GM12878 (cell line): ENCODE measurements at regions not wholly inside any gene's neighbourhood (a gene's known extent, or its start where the extent isn't known, plus 50 kb on each side); places are given as distances from the start of the nearest gene placed in this dataset.

Source experiments
- ATAC-seq: fragments of 200-7000 bp; cut with Tn5 transposase; 3 replicates; pipeline ENCODE4 v1.9.1; 2020; ENCODE audit warnings: mild to moderate bottlenecking, moderate library complexity
- BruUV-seq: library from RNA; stranded (reverse); fragments of 400-500 nt; replicated peaks from 2 replicates; lab custom pipeline; 2021; lab: Mats Ljungman, UMichigan
- CTCF ChIA-PET: fragments of 300-600 bp; sonication (Branson Sonifier 250); formaldehyde crosslinking; extraction: SDS; loops from one replicate; lab custom pipeline; 2021; ENCODE audit warnings: inconsistent platforms; lab: Yijun Ruan, JAX
- POLR2A ChIA-PET: fragments of 350-600 bp; formaldehyde crosslinking; extraction: SDS; loops from one replicate; lab custom pipeline; 2021; ENCODE audit warnings: inconsistent platforms; lab: Charles Lee
- RAD21 ChIA-PET: fragments of 300-600 bp; sonication (Branson Sonifier 250); formaldehyde crosslinking; loops from one replicate; lab custom pipeline; 2023; ENCODE audit warnings: antibody characterized with exemption; ENCODE audit not compliant: unreplicated experiment; lab: Charles Lee
- SMC1A ChIA-PET: fragments of 300-600 bp; sonication (Branson Sonifier 250); formaldehyde crosslinking; loops from one replicate; lab custom pipeline; 2023; ENCODE audit not compliant: unreplicated experiment, uncharacterized antibody; lab: Charles Lee
- DNase-seq: peaks from one replicate; pipeline ENCODE4 v3.0.0-alpha.2; 2011; ENCODE audit warnings: low read depth, low spot score
- FAIRE-seq: peaks from 3 replicates; lab custom pipeline; 2011; peaks lifted over from hg19 to GRCh38; lab: Jason Lieb, UNC
- H2AFZ ChIP-seq: 2 replicates; pipeline ENCODE4 v1.6.0; 2011; ENCODE audit warnings: low read depth, low read length, control low read depth; ENCODE audit not compliant: control insufficient read depth
- H3K27ac ChIP-seq: 2 replicates; pipeline ENCODE4 v1.5.1; 2011; ENCODE audit warnings: control low read depth; ENCODE audit not compliant: control insufficient read depth, insufficient read depth
- H3K27me3 ChIP-seq, 2 experiments: replicated peaks in 1 of 2; 2 replicates each; pipeline versions ENCODE4 v1.6.0 to v1.6.1; 2011; ENCODE audit warnings: low read length in 1 of 2; ENCODE audit not compliant: control insufficient read depth in 2 of 2, insufficient read depth in 2 of 2
- H3K36me3 ChIP-seq, 2 experiments: 2 replicates each; pipeline ENCODE4 v1.5.1; 2011; ENCODE audit warnings: low read length in 1 of 2; ENCODE audit not compliant: control insufficient read depth in 2 of 2, insufficient read depth in 2 of 2
- H3K4me1 ChIP-seq: 2 replicates; pipeline ENCODE4 v1.6.1; 2011; ENCODE audit warnings: mild to moderate bottlenecking, low read length, moderate library complexity, mixed read lengths; ENCODE audit not compliant: control insufficient read depth, insufficient read depth
- H3K4me2 ChIP-seq: 2 replicates; pipeline ENCODE4 v1.6.0; 2011; ENCODE audit warnings: control low read depth; ENCODE audit not compliant: control insufficient read depth, insufficient read depth
- H3K4me3 ChIP-seq: fragments of 200-600 bp; sonication (generic); 2 replicates; pipeline ENCODE4 v1.5.1; 2016
- H3K79me2 ChIP-seq: 2 replicates; pipeline ENCODE4 v1.6.0; 2011; ENCODE audit warnings: low read length; ENCODE audit not compliant: control insufficient read depth, insufficient read depth
- H3K9ac ChIP-seq: 2 replicates; pipeline ENCODE4 v1.8.0; 2011; ENCODE audit warnings: low read length, control low read depth, mixed read lengths; ENCODE audit not compliant: control insufficient read depth, insufficient read depth
- H3K9me3 ChIP-seq: replicated peaks from 3 replicates; pipeline ENCODE4 v1.5.1; 2011; ENCODE audit warnings: mild to moderate bottlenecking, low read length; ENCODE audit not compliant: control insufficient read depth, insufficient read depth
- H4K20me1 ChIP-seq: 2 replicates; pipeline ENCODE4 v1.6.0; 2011; ENCODE audit not compliant: control insufficient read depth, insufficient read depth
- CBFB ChIP-seq: IDR thresholded peaks from 2 replicates; pipeline ENCODE4 v1.6.1; 2016; ENCODE audit warnings: antibody characterized with exemption, low read depth
- CBX5 ChIP-seq: sonication (generic); IDR thresholded peaks from 2 replicates; pipeline ENCODE4 v1.6.1; 2016; ENCODE audit warnings: low read depth, moderate library complexity, mild to moderate bottlenecking, inconsistent platforms
- CEBPB ChIP-seq, 2 experiments: fragments of 150-350 bp in 1 of 2; IDR thresholded peaks; 2 replicates each; pipeline ENCODE4 v1.6.1; 2012 to 2014; ENCODE audit warnings: low read depth in 2 of 2, low read length in 2 of 2, borderline replicate concordance in 1 of 2, inconsistent platforms in 1 of 2
- E2F8 ChIP-seq: fragments of 450-650 bp; IDR thresholded peaks from 2 replicates; pipeline ENCODE4 v1.6.1; 2018; ENCODE audit warnings: mild to moderate bottlenecking, low read depth, moderate library complexity; ENCODE audit not compliant: partially characterized antibody
- ESRRA ChIP-seq: IDR thresholded peaks from 2 replicates; pipeline ENCODE4 v1.6.1; 2012; ENCODE audit warnings: mild to moderate bottlenecking, low read length, improper control_type of control experiment
- FOXK2 ChIP-seq: fragments of 450-650 bp; IDR thresholded peaks from 2 replicates; pipeline ENCODE4 v1.6.1; 2017; ENCODE audit warnings: mild to moderate bottlenecking, moderate library complexity
- IKZF2 ChIP-seq, 2 experiments: fragments of 450-650 bp; IDR thresholded peaks; 2 replicates each; pipeline ENCODE4 v1.6.1; 2017; ENCODE audit warnings: mild to moderate bottlenecking in 2 of 2, moderate library complexity in 2 of 2
- MEF2B ChIP-seq: fragments of 450-650 bp; IDR thresholded peaks from 2 replicates; pipeline ENCODE4 v1.6.1; 2018; ENCODE audit warnings: mild to moderate bottlenecking, moderate library complexity; ENCODE audit not compliant: partially characterized antibody, poor library complexity, severe bottlenecking
- PML ChIP-seq: IDR thresholded peaks from 2 replicates; pipeline ENCODE4 v1.6.1; 2012; ENCODE audit warnings: low read length, inconsistent platforms
- POLR2A ChIP-seq: IDR thresholded peaks from 2 replicates; pipeline ENCODE4 v1.6.1; 2011; ENCODE audit warnings: low read depth, mild to moderate bottlenecking, low read length
- POLR2AphosphoS5 ChIP-seq: IDR thresholded peaks from 2 replicates; pipeline ENCODE4 v1.6.1; 2011; ENCODE audit warnings: mild to moderate bottlenecking, low read length, inconsistent platforms
- RAD51 ChIP-seq: fragments of 450-650 bp; IDR thresholded peaks from 2 replicates; pipeline ENCODE4 v1.6.1; 2016; ENCODE audit warnings: moderate library complexity, mild to moderate bottlenecking, inconsistent platforms
- TCF7 ChIP-seq: IDR thresholded peaks from 2 replicates; pipeline ENCODE4 v1.6.1; 2014; ENCODE audit warnings: antibody characterized with exemption, borderline replicate concordance
- ZZZ3 ChIP-seq: IDR thresholded peaks from 2 replicates; pipeline ENCODE4 v1.6.1; 2011; ENCODE audit warnings: low read depth; ENCODE audit not compliant: control insufficient read depth, insufficient read length
- WGBS: methylation state at CpG from one replicate; pipeline ENCODE4 v1.1.6; 2016; ENCODE audit warnings: low lambda C conversion rate; ENCODE audit not compliant: insufficient replicate concordance, insufficient coverage; ENCODE audit errors: missing lambda C conversion rate; 5-methylcytosine and 5-hydroxymethylcytosine counted together
- in situ Hi-C: fragments of 300-500 bp; cut with MboI; formaldehyde crosslinking; loops from 9 replicates; pipeline ENCODE4 v1.14.3; 2018; ENCODE audit warnings: mixed read lengths
- intact Hi-C: fragments of 100-400 bp; cut with micrococcal nuclease; formaldehyde crosslinking; loops from one replicate; pipeline ENCODE4 v1.14.2; 2022; ENCODE audit not compliant: unreplicated experiment
- TF ChIP-seq, protein P1 (sequence below): fragments of 450-650 bp; IDR thresholded peaks from 2 replicates; pipeline ENCODE4 v1.6.1; 2018; ENCODE audit warnings: borderline replicate concordance, mild to moderate bottlenecking; ENCODE audit not compliant: partially characterized antibody
- TF ChIP-seq, protein P2 (sequence below): fragments of 150-350 bp; IDR thresholded peaks from 2 replicates; pipeline ENCODE4 v1.6.1; 2014; ENCODE audit warnings: mild to moderate bottlenecking, low read depth, low read length

DNA sequence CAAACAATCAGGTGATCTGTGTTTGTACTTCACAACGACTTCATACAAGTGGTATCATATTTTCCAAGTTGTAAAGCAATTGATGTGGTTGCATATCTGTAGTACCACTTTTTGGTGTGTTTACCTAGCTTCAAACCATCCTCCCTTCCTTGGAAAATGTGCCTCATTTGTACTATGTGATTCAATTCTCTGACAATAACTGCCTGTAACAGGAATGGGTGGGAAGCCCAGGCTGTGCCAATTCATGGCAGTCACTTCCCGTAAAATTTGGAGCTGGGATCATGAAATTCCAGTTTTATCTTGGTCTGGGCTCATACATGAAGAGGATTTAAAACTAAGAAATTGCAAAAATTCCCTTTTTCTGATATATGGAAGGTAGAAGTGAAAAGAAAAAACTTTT is 250.1 kb downstream of the DIO2 start:
- no peak overlapping the region for H3K9ac ChIP-seq
- H2AFZ ChIP-seq, result no peak overlapping the region
- ChIA-PET CTCF (no interaction called here), SMC1A (no interaction called here), RAD21 (no interaction called here), POLR2A (no interaction called here)
- ATAC-seq, result no peak
- no peak overlapping the region for H3K27ac ChIP-seq
- TF ChIP-seq POLR2AphosphoS5 (no peak), CBX5 (no peak), TCF7 (no peak), CEBPB (IDR thresholded peaks at IDR 0.05; ENCODE audit: borderline replicate concordance in 1 of 2, low read depth in 2 of 2, low read length in 2 of 2) (no peak), POLR2A (no peak), CBFB (no peak), ZZZ3 (no peak), FOXK2 (no peak), PML (no peak), RAD51 (no peak), ESRRA (no peak), MEF2B (no peak), IKZF2 (IDR thresholded peaks at IDR 0.05) (no peak), E2F8 (no peak)
- TF ChIP-seq, protein P1, sequence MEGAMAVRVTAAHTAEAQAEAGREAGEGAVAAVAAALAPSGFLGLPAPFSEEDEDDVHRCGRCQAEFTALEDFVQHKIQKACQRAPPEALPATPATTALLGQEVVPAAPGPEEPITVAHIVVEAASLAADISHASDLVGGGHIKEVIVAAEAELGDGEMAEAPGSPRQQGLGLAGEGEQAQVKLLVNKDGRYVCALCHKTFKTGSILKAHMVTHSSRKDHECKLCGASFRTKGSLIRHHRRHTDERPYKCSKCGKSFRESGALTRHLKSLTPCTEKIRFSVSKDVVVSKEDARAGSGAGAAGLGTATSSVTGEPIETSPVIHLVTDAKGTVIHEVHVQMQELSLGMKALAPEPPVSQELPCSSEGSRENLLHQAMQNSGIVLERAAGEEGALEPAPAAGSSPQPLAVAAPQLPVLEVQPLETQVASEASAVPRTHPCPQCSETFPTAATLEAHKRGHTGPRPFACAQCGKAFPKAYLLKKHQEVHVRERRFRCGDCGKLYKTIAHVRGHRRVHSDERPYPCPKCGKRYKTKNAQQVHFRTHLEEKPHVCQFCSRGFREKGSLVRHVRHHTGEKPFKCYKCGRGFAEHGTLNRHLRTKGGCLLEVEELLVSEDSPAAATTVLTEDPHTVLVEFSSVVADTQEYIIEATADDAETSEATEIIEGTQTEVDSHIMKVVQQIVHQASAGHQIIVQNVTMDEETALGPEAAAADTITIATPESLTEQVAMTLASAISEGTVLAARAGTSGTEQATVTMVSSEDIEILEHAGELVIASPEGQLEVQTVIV, result no peak
- TF ChIP-seq, protein P2, sequence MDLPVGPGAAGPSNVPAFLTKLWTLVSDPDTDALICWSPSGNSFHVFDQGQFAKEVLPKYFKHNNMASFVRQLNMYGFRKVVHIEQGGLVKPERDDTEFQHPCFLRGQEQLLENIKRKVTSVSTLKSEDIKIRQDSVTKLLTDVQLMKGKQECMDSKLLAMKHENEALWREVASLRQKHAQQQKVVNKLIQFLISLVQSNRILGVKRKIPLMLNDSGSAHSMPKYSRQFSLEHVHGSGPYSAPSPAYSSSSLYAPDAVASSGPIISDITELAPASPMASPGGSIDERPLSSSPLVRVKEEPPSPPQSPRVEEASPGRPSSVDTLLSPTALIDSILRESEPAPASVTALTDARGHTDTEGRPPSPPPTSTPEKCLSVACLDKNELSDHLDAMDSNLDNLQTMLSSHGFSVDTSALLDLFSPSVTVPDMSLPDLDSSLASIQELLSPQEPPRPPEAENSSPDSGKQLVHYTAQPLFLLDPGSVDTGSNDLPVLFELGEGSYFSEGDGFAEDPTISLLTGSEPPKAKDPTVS, result no peak
- BruUV-seq, result no TSS peak
- H3K27me3 ChIP-seq, result no peaks in the 10 kb centered on the region
- FAIRE-seq, result no peak
- no peaks in the 10 kb centered on the region for H3K36me3 ChIP-seq
- H3K4me3 ChIP-seq, result no peak overlapping the region
- no peaks in the 10 kb centered on the region for H4K20me1 ChIP-seq
- no peaks in the 10 kb centered on the region for H3K4me1 ChIP-seq
- in situ Hi-C loops, result no loop called here
- H3K9me3 ChIP-seq, result no peaks in the 10 kb centered on the region
- intact Hi-C loops, result no loop called here
- H3K79me2 ChIP-seq, result no peaks in the 10 kb centered on the region
- WGBS, result 0% methylated on average over 2 of the region's 2 CpGs
- no peak for DNase-seq
- no peak overlapping the region for H3K4me2 ChIP-seq
